ENCODE measurements at regions not wholly inside any gene's neighbourhood (a gene's known extent, or its start where the extent isn't known, plus 50 kb on each side); places are given as distances from the start of the nearest gene placed in this dataset.

DNA sequence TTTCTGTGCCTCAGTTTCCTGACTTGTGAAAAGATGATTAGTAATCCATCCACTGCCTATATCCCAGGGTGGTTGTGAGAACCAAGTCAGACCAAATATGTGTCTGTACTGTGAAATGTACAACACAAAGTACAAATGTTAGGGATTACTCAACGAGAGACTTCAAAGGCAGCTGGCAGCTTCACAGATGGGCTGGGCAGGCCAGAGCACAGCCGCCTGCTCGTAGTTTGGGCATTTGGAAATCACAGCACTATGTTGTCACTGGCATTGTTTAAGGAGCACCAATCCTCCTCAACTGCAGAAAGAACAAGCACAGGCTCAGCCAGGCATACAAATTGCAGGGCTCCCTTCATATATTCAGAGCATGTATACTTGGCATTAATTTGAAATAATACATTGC, 64.5 kb upstream of the C10orf90 start:
- Histone ChIP-seq H2AFZ (ENCODE audit: low read length) (no peak overlapping the region), H4K20me1 (ENCODE audit: insufficient read depth, low read length) (no peaks in the 10 kb centered on the region), H3K27me3 (ENCODE audit: insufficient read depth, low read length) (peaks cover 16% of the 10 kb centered on the region), H3K4me1 (ENCODE audit: insufficient read depth, low read length) (no peaks in the 10 kb centered on the region), H3K79me2 (ENCODE audit: insufficient read depth, low read length) (no peaks in the 10 kb centered on the region), H3K4me3 (ENCODE audit: insufficient read depth, low read length) (no peak overlapping the region), H3K27ac (ENCODE audit: low read depth, low read length) (no peak overlapping the region), H3K4me2 (ENCODE audit: insufficient read depth, low read length) (no peak overlapping the region), H3K36me3 (ENCODE audit: insufficient read depth, low read length) (no peaks in the 10 kb centered on the region), H3K9me3 (ENCODE audit: low read depth, low read length) (no peaks in the 10 kb centered on the region)
- no peak for DNase-seq (ENCODE audit: insufficient read length, low spot score, missing footprints)
- TF ChIP-seq, protein P1, sequence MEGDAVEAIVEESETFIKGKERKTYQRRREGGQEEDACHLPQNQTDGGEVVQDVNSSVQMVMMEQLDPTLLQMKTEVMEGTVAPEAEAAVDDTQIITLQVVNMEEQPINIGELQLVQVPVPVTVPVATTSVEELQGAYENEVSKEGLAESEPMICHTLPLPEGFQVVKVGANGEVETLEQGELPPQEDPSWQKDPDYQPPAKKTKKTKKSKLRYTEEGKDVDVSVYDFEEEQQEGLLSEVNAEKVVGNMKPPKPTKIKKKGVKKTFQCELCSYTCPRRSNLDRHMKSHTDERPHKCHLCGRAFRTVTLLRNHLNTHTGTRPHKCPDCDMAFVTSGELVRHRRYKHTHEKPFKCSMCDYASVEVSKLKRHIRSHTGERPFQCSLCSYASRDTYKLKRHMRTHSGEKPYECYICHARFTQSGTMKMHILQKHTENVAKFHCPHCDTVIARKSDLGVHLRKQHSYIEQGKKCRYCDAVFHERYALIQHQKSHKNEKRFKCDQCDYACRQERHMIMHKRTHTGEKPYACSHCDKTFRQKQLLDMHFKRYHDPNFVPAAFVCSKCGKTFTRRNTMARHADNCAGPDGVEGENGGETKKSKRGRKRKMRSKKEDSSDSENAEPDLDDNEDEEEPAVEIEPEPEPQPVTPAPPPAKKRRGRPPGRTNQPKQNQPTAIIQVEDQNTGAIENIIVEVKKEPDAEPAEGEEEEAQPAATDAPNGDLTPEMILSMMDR (IDR thresholded peaks at IDR 0.05; ENCODE audit: extremely low read depth, low read depth, low read length): no peak

DNA sequence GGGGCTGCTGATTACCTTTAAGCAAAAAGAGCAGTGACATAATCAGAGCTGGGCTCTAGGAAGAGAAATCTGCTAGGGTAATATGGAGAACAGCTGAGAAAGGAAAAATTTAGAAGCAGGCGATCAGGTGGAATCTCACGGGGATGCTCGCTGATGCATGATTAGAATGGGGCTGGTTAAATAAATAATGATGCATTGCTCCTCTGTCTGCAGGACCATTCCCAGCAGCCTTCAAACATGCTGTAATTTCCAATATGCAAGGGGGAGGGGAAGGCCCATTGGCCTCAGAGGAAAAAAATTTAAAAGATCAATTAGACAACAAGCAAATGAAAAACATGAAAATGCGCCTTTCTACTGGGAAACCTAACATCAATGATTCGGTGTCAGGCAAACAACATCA, 65.6 kb upstream of the C10orf90 start:
- TF ChIP-seq, protein P1 (IDR thresholded peaks at IDR 0.05; ENCODE audit: extremely low read depth, low read depth, low read length): no peak
- H2AFZ ChIP-seq (ENCODE audit: low read length): no peak overlapping the region

DNA sequence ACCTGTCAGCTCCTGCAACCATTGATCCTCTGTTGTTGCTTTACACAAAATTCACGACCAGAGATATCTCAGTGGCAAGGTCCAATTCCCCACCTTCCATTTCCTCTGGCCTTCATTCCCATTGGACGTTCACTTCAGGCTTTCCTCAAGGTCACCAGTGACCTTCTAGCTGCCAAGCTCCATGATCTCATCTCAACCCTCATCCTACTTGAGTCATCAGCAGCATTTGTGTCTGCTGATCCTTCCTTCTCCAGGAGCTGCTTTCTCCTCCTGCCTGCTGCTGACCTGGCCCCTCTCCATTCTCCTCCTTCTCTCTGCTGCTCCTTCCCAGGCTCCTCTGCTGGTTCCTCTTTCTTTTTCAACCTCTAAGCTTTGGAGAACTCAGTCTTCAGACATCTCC, 66.2 kb upstream of the C10orf90 start:
- H3K27me3 ChIP-seq (ENCODE audit: insufficient read depth, low read length): peaks cover 12% of the 10 kb centered on the region
- no peak overlapping the region for H2AFZ ChIP-seq (ENCODE audit: low read length)
- H3K79me2 ChIP-seq (ENCODE audit: insufficient read depth, low read length): no peaks in the 10 kb centered on the region
- no peak overlapping the region for H3K4me3 ChIP-seq (ENCODE audit: insufficient read depth, low read length)
- no peak overlapping the region for H3K27ac ChIP-seq (ENCODE audit: low read depth, low read length)
- H3K4me1 ChIP-seq (ENCODE audit: insufficient read depth, low read length): no peaks in the 10 kb centered on the region
- H3K4me2 ChIP-seq (ENCODE audit: insufficient read depth, low read length): no peak overlapping the region
- DNase-seq (ENCODE audit: insufficient read length, low spot score, missing footprints): peak; percentile 60
- TF ChIP-seq, protein P1 (IDR thresholded peaks at IDR 0.05; ENCODE audit: extremely low read depth, low read depth, low read length): no peak
- H4K20me1 ChIP-seq (ENCODE audit: insufficient read depth, low read length): no peaks in the 10 kb centered on the region
- H3K9me3 ChIP-seq (ENCODE audit: low read depth, low read length): no peaks in the 10 kb centered on the region
- no peaks in the 10 kb centered on the region for H3K36me3 ChIP-seq (ENCODE audit: insufficient read depth, low read length)

More for the DNA sequence above, 65.6 kb upstream of the C10orf90 start:
- Histone ChIP-seq H3K9me3 (ENCODE audit: low read depth, low read length) (no peaks in the 10 kb centered on the region), H3K36me3 (ENCODE audit: insufficient read depth, low read length) (no peaks in the 10 kb centered on the region), H3K79me2 (ENCODE audit: insufficient read depth, low read length) (no peaks in the 10 kb centered on the region), H4K20me1 (ENCODE audit: insufficient read depth, low read length) (no peaks in the 10 kb centered on the region), H3K4me2 (ENCODE audit: insufficient read depth, low read length) (no peak overlapping the region), H3K4me3 (ENCODE audit: insufficient read depth, low read length) (no peak overlapping the region), H3K27me3 (ENCODE audit: insufficient read depth, low read length) (peaks cover 12% of the 10 kb centered on the region), H3K4me1 (ENCODE audit: insufficient read depth, low read length) (no peaks in the 10 kb centered on the region), H3K27ac (ENCODE audit: low read depth, low read length) (no peak overlapping the region)
- no peak for DNase-seq (ENCODE audit: insufficient read length, low spot score, missing footprints)

DNA sequence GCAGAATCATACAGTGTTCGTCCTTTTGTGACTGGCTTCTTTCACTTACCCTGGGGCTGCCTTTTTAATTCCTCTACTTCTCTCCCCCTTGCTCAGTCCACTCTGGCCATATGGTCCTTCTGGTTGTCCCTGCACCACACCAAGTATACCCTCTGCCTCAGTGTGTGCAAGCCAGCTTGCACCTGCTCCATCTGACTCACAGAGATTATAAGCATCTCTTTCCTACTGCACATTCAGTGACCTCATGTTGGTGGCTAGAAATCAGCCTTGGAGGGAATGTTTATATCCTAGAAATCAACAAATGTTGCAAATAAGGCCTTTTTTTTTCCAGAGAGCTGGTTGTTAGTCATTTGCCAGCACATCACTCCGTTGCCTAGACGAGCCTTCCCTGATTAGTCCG, 67.5 kb upstream of the C10orf90 start:
- Histone ChIP-seq H3K9me3 (ENCODE audit: low read depth, low read length) (no peaks in the 10 kb centered on the region), H3K79me2 (ENCODE audit: insufficient read depth, low read length) (no peaks in the 10 kb centered on the region), H3K4me1 (ENCODE audit: insufficient read depth, low read length) (no peaks in the 10 kb centered on the region), H2AFZ (ENCODE audit: low read length) (no peak overlapping the region), H3K27ac (ENCODE audit: low read depth, low read length) (no peak overlapping the region), H3K27me3 (ENCODE audit: insufficient read depth, low read length) (peaks cover 13% of the 10 kb centered on the region), H3K4me3 (ENCODE audit: insufficient read depth, low read length) (no peak overlapping the region), H4K20me1 (ENCODE audit: insufficient read depth, low read length) (no peaks in the 10 kb centered on the region), H3K4me2 (ENCODE audit: insufficient read depth, low read length) (no peak overlapping the region), H3K36me3 (ENCODE audit: insufficient read depth, low read length) (no peaks in the 10 kb centered on the region)
- no peak for DNase-seq (ENCODE audit: insufficient read length, low spot score, missing footprints)
- TF ChIP-seq, protein P1 (IDR thresholded peaks at IDR 0.05; ENCODE audit: extremely low read depth, low read depth, low read length): no peak
